22Rv1 (cell line): ENCODE measurements at regions not wholly inside any gene's neighbourhood (a gene's known extent, or its start where the extent isn't known, plus 50 kb on each side); places are given as distances from the start of the nearest gene placed in this dataset.

Source experiments
- H3K27ac ChIP-seq: fragments of 450-650 bp; 2 replicates; pipeline ENCODE4 v1.5.1; 2017
- ZFX ChIP-seq: fragments of 450-650 bp; IDR thresholded peaks from 2 replicates; pipeline ENCODE4 v1.6.1; 2017; ENCODE audit warnings: antibody characterized with exemption, borderline replicate concordance
- TF ChIP-seq, protein P1 (sequence below): fragments of 450-650 bp; IDR thresholded peaks from 2 replicates; pipeline ENCODE4 v1.5.1; 2017; ENCODE audit warnings: mild to moderate bottlenecking

DNA sequence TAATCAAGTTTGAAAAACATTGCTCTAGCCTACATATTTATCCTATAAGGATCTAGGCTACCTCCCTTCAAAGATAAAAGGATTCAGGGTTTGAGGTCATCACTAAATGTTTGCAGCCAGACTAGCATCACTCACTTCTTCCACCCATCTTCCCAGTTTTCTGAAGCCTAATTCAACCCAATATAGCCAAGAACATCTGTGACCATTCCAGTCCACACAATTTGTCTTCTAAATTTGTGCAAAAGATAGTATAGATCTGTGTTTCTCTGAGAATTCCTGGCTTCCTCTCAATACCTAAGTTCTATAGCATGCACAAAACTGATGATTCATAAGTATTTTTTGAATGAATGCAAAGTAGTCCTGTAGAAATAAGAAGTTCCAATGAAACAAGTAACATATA lies 103.0 kb upstream of the CDK1 start:
- H3K27ac ChIP-seq: no peak overlapping the region
- TF ChIP-seq, protein P1, sequence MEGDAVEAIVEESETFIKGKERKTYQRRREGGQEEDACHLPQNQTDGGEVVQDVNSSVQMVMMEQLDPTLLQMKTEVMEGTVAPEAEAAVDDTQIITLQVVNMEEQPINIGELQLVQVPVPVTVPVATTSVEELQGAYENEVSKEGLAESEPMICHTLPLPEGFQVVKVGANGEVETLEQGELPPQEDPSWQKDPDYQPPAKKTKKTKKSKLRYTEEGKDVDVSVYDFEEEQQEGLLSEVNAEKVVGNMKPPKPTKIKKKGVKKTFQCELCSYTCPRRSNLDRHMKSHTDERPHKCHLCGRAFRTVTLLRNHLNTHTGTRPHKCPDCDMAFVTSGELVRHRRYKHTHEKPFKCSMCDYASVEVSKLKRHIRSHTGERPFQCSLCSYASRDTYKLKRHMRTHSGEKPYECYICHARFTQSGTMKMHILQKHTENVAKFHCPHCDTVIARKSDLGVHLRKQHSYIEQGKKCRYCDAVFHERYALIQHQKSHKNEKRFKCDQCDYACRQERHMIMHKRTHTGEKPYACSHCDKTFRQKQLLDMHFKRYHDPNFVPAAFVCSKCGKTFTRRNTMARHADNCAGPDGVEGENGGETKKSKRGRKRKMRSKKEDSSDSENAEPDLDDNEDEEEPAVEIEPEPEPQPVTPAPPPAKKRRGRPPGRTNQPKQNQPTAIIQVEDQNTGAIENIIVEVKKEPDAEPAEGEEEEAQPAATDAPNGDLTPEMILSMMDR: no peak
- no peak for TF ChIP-seq ZFX

DNA sequence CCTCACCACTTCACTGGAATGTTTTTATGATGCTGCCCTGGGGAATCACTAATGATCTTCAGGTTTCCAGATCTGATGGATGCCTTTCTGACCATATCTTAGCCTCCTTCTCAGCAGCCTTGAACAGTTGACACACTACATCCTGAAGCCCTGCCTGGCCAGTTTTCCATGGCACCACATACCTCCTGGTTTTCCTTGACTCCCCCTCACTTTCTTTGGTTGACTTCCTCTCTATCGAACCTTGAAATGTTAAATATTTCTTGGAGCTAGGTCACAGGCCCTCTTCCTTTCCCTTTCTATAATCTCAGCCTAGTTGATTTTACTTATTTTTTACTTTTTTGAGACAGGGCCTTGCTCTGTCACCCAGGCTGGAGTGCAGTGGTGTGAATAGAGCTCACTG lies 108.8 kb upstream of the CDK1 start:
- TF ChIP-seq ZFX: no peak
- TF ChIP-seq, protein P1: no peak
- no peak overlapping the region for H3K27ac ChIP-seq

DNA sequence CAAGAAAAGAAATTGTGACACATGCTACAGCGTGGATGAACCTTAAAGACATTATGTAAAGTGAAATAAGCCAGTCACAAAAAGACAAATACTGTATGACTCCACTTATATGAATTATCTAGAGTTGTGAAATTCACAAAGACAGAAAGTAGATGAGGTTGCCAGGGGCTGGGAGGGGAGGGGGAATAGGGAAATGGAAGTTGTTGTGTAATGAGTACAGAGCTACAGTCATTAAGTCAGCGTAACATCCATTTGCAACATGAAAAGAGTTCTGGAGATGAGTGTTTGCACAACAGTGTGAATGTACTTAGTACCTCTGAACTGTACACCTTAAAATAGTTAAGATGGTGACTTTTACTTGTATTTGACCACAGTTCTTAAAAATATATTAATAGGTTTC lies 112.1 kb upstream of the CDK1 start:
- no peak overlapping the region for H3K27ac ChIP-seq
- TF ChIP-seq, protein P1: no peak
- TF ChIP-seq ZFX: no peak

DNA sequence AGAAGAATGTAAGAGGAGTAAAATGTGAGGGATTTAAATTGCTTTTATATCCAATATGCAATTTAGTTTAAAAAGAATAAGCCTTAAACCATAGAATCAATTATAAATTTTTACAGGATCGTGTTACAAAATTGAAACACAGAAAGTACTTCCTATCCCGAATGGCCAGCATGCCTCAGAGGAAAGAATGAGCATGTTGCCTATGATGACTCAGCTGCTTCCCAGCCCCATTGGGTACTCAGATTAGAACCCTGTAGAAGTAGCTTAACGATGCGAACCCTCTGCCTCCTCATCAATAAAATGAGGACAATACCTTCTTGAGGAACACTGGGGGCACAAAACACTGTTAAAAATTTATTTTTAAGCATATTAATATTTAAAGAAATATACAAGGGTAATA lies 113.4 kb upstream of the CDK1 start:
- no peak for TF ChIP-seq ZFX
- TF ChIP-seq, protein P1: no peak
- H3K27ac ChIP-seq: no peak overlapping the region

DNA sequence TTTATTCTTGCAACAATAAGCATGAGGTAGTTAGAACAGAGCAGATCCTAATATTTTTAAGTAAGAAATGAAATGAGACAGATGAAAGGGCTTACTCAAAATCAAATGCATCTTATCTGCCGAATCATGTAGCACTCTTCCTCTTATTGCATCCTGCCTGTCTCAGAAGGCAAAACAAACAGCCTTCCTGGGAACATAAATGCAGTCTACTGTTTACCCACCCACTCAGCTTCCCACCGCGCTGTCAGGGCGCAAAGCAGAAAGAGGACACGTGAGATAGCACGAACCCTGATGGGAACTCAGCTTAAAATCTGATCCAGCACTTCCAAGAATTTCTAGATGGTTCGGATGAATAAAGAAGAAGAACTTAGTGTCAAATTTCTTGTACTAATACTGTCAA lies 114.4 kb upstream of the CDK1 start:
- TF ChIP-seq ZFX: no peak
- TF ChIP-seq, protein P1: no peak
- H3K27ac ChIP-seq: no peak overlapping the region

DNA sequence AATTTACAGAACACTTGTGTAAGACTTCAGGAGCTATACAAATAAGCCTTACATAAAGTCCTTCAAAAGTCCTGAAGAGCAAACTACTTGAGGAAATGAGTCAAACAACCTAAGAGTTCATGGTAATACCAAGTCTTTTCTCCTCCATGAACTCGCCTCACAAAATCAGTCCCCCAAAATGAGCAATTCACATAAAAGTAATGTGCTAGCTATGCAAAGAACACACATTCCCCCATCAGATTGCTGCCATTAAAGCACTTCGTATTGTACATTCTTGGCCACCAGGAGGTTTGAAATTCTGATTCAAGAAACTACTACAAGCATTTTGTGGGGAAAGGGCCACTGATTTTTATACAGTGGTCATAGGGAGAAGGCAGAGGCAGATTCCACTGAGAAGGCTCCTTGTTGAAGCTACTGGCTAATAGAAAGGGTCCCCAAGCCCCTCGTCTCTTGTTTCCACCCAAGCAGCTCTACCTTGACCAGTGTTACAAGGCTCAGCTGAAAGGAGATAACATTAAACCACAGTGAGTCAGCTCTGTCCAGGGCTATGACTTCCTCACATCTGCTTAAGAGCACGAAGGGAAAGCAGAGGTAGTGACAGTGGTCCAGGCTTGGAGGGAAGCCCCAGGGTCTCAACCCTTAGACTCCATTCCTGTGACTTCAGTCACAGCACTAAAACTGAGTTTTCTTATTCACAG lies 115.2 kb upstream of the CDK1 start:
- no peak for TF ChIP-seq ZFX
- TF ChIP-seq, protein P1: no peak
- H3K27ac ChIP-seq: no peak overlapping the region

DNA sequence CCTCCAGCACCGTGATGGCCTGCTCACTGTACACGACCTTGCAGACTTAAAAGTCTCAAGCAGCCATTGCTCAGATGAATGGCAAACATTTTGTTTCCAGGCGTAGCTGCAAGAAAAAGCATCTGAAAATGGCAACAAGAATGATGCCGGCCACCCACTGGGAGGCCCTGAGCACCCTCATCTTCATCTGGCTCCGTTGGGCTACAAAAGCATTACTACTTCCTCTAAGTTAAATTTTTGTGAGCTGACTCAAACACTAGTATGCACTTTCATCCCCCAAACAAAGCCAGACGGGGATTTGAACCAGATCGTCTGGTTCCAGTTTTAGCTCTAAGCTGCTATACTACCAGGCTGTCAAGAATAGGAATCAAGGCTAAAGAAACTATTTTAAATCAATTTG lies 116.6 kb upstream of the CDK1 start:
- TF ChIP-seq, protein P1: no peak
- TF ChIP-seq ZFX: no peak
- H3K27ac ChIP-seq: no peak overlapping the region
